Heart right ventricle (tissue), 16 donors: ENCODE measurements at regions not wholly inside any gene's neighbourhood (a gene's known extent, or its start where the extent isn't known, plus 50 kb on each side); places are given as distances from the start of the nearest gene placed in this dataset.

Experiments
- ATAC-seq, 8 donors: fragments of 200-7000 bp; cut with Tn5 transposase; one replicate each; pipeline ENCODE4 v1.9.1; 2020; ENCODE audit warnings: mild to moderate bottlenecking in 8 of 8, moderate library complexity in 8 of 8, moderate number of reproducible peaks in 1 of 8
- DNase-seq, 2 donors: peaks; one replicate each; pipeline ENCODE4 v3.0.0-alpha.2; 2020
- H3K27ac ChIP-seq, 10 donors: fragments of 200-600 bp; sonication (generic) in 2 of 10; one replicate each; pipeline versions ENCODE4 v1.5.0 to v1.8.0; 2020 to 2022; ENCODE audit warnings: mild to moderate bottlenecking in 3 of 10
- H3K27me3 ChIP-seq, 7 donors: fragments of 200-600 bp; one replicate each; pipeline ENCODE4 v1.8.0; 2021 to 2022; ENCODE audit warnings: mild to moderate bottlenecking in 2 of 7
- H3K36me3 ChIP-seq, 9 donors: fragments of 200-600 bp; sonication (generic) in 1 of 9; one replicate each; pipeline versions ENCODE4 v1.5.0 to v1.8.0; 2020 to 2022; ENCODE audit warnings: mild to moderate bottlenecking in 2 of 9
- H3K4me1 ChIP-seq, 9 donors: fragments of 200-600 bp; sonication (generic) in 1 of 9; one replicate each; pipeline versions ENCODE4 v1.5.0 to v1.8.0; 2020 to 2022; ENCODE audit warnings: mild to moderate bottlenecking in 4 of 9
- H3K4me3 ChIP-seq, 10 donors: fragments of 200-600 bp; sonication (generic) in 2 of 10; one replicate each; pipeline versions ENCODE4 v1.5.0 to v1.8.0; 2020 to 2022; ENCODE audit warnings: mild to moderate bottlenecking in 7 of 10, moderate library complexity in 2 of 10
- H3K9me3 ChIP-seq, 11 donors: fragments of 200-600 bp in 10 of 11; sonication (generic) in 2 of 11; one replicate each; pipeline versions ENCODE4 v1.5.0 to v1.8.0; 2013 to 2022; ENCODE audit warnings: mild to moderate bottlenecking in 2 of 11, control low read depth in 1 of 11, moderate library complexity in 1 of 11
- WGBS, 2 donors: extraction: QIAGEN DNeasy Blood & Tissue Kit; methylation state at CpG; one replicate each; pipeline ENCODE4 v1.1.7; 2013; ENCODE audit warnings: inconsistent platforms in 1 of 2; 5-methylcytosine and 5-hydroxymethylcytosine counted together
- intact Hi-C, 10 donors: fragments of 100-400 bp; cut with DNase I; formaldehyde crosslinking; loops; one replicate each; pipeline versions ENCODE4 v1.11.1 to v1.14.2; 2022
- TF ChIP-seq, protein P1 (sequence below), 9 donors: fragments of 200-600 bp; sonication (generic) in 2 of 9; IDR thresholded peaks; one replicate each; pipeline versions ENCODE4 v1.5.0 to v1.8.0; 2021 to 2022; ENCODE audit warnings: antibody characterized with exemption in 9 of 9, mild to moderate bottlenecking in 5 of 9, moderate library complexity in 1 of 9
- donor health status: Arrhythmogenic right ventricular cardiomyopathy.
- donor health status: ischemic (EF 13 %, LVEDD 7.1; RV severe dilation, severe dysfunction).
- donor health status: healthy with polysubstance abuse.
- donor health status: DM: no; HTN: yes; CAD: no.
- donor health status: DM: no; HTN: no; CAD: no.
- donor health status: ischemic (EF 25% LVEDD 6.9; RV normal size, moderate dysfunction).
- donor health status: ischemic (EF 25% LVEDD 5.7; RV mildly dilated, moderate dysfunction).
- donor health status: healthy.
- donor health status: DM: yes; HTN: yes; CAD: no.
- donor health status: Ischemic cardiomyopathy.
- donor health status: ischemic (EF 35%, LVEDD 5.7; RV mildly dilated, moderate dysfunction).
- donor health status: nonischemic (EF 11% LVEDD 7.7; RV severe dilation, severe dysfunction).
- donor health status: DM: yes; HTN: yes; CAD: no.
- donor health status: PGD.
- donor health status: ischemic (EF 29% LVEDD 5.4; RV normal size, mild dysfunction).
- donor health status: nonischemic (EF 23%, LVEDD 6.1; RV moderate dilation, normal function).

DNA sequence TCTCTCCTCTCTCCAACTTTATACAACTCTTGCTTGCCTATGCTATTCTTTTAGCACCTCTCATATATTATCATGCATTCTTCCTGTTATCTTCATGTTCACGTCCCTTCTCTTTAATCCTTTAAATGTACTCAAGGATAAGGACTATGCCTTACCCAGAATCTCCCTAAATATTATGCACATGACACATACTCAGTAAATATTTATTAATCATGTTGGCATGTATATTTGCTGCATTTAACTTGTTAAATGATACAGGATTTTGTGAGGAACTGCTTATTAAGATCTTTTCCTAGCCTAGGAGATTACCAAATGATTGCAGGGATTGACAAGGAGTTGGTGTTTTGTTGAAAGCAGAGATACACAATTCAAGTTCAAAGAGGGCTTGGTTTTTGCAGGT is 109.4 kb downstream of the RGS2 start:
- no peaks in the 10 kb centered on the region for H3K27me3 ChIP-seq
- H3K27ac ChIP-seq: no peak overlapping the region
- peaks cover 0 to 12% (median 0%) of the 10 kb centered on the region in 9 donors for H3K4me1 ChIP-seq
- H3K9me3 ChIP-seq: no peaks in the 10 kb centered on the region
- intact Hi-C loops: no loop called here
- H3K36me3 ChIP-seq: no peaks in the 10 kb centered on the region
- no peak for ATAC-seq
- DNase-seq: no peak
- TF ChIP-seq, protein P1, sequence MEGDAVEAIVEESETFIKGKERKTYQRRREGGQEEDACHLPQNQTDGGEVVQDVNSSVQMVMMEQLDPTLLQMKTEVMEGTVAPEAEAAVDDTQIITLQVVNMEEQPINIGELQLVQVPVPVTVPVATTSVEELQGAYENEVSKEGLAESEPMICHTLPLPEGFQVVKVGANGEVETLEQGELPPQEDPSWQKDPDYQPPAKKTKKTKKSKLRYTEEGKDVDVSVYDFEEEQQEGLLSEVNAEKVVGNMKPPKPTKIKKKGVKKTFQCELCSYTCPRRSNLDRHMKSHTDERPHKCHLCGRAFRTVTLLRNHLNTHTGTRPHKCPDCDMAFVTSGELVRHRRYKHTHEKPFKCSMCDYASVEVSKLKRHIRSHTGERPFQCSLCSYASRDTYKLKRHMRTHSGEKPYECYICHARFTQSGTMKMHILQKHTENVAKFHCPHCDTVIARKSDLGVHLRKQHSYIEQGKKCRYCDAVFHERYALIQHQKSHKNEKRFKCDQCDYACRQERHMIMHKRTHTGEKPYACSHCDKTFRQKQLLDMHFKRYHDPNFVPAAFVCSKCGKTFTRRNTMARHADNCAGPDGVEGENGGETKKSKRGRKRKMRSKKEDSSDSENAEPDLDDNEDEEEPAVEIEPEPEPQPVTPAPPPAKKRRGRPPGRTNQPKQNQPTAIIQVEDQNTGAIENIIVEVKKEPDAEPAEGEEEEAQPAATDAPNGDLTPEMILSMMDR (IDR thresholded peaks at IDR 0.05): no peak
- no peak overlapping the region for H3K4me3 ChIP-seq
- WGBS, 2 donors: 81 to 88% methylated on average over 1 of the region's 1 CpG

DNA sequence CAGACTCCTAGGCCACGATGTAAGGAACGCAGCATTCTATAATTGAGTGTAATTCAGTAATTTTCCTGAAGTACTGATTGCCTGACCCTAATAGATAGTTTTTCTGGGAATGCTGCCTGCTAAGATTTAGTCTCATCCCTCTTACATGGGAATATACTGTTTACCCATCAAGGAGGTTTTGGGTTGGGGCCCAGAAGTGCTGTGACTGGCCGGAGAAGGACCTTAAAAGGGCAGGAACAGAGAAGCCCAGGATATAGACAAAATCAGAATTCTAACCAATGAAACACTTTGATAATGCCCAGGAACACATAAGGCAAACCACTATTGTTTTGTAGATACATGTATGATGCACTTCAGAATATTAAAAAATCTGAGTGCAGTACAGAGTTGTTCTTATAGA is 111.6 kb downstream of the RGS2 start:
- Histone ChIP-seq H3K36me3 (no peaks in the 10 kb centered on the region), H3K9me3 (no peaks in the 10 kb centered on the region), H3K27ac (no peak overlapping the region), H3K4me3 (no peak overlapping the region), H3K27me3 (no peaks in the 10 kb centered on the region), H3K4me1 (no peaks in the 10 kb centered on the region)
- DNase-seq (no peak), ATAC-seq (no peak)
- TF ChIP-seq, protein P1 (IDR thresholded peaks at IDR 0.05): no peak
- intact Hi-C loops: no loop called here
- WGBS, 2 donors: 85 to 92% methylated on average over 3 of the region's 3 CpGs

DNA sequence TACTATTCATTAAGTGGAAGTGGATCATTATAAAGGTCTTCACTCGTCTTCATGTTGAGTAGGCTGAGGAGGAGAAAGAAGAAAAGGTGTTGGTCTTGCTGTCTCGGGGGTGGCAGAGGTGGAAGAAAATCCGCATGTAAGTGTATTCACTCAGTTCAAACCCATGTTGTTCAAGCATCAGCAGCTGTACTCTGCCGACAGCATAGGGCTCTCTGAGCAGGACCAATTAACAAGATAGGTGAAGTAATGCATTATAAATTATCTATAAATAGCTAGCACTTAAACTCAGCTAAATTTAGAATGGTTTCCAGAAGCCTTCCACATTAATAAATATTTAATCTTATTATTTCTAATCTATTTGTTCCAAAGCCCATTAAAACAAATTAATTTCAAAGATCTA is 116.8 kb downstream of the RGS2 start:
- H3K4me1 ChIP-seq: peaks cover 0 to 10% (median 6%) of the 10 kb centered on the region in 9 donors
- no peaks in the 10 kb centered on the region for H3K27me3 ChIP-seq
- DNase-seq (no peak), ATAC-seq (peak in 7 of 8 donors; percentile 50 to 88 (median 67))
- intact Hi-C loops: no loop called here
- H3K4me3 ChIP-seq: peak overlapping the region in 4 of 10 donors; percentile 3 to 29 (median 12)
- no peak overlapping the region for H3K27ac ChIP-seq
- TF ChIP-seq, protein P1 (IDR thresholded peaks at IDR 0.05): no peak
- H3K36me3 ChIP-seq: no peaks in the 10 kb centered on the region
- no peaks in the 10 kb centered on the region for H3K9me3 ChIP-seq
- WGBS, 2 donors: 69 to 73% methylated on average over 4 of the region's 4 CpGs

DNA sequence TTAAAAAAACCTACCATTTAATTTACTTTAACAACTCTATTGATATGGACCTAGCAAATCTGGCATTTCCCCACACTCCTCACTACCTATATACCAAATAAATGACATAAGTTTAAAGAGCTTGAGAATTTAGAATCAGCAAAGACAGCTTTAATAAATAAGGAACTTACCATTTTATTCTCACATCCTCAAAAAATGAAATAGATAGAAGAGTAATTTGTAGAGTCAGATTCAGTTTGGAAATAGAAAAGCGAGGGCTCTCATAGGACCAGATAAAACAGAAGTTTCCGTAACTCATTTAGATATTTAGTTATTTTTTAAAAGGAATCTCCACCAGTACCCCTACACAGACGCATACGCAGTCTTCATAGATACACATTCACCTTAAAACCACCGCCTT is 117.9 kb downstream of the RGS2 start:
- Histone ChIP-seq H3K4me1 (peaks cover 0 to 10% (median 6%) of the 10 kb centered on the region in 9 donors), H3K27ac (no peak overlapping the region), H3K9me3 (peaks cover 0 to 1% (median 0%) of the 10 kb centered on the region in 11 donors), H3K27me3 (no peaks in the 10 kb centered on the region), H3K4me3 (no peak overlapping the region), H3K36me3 (no peaks in the 10 kb centered on the region)
- TF ChIP-seq, protein P1 (IDR thresholded peaks at IDR 0.05): no peak
- DNase-seq: no peak
- WGBS, 2 donors: 92 to 96% methylated on average over 5 of the region's 5 CpGs
- intact Hi-C loops: no loop called here
- ATAC-seq: no peak
